Psoas muscle (tissue), 7 donors: ENCODE measurements at regions not wholly inside any gene's neighbourhood (a gene's known extent, or its start where the extent isn't known, plus 50 kb on each side); places are given as distances from the start of the nearest gene placed in this dataset.
"Not testable (repeated sequence)": the region's sequence is repeated elsewhere in the genome, so short reads cannot be mapped to it uniquely, and the experiment has no call there.

Experiments
- ATAC-seq, 4 donors: fragments of 200-7000 bp; cut with Tn5 transposase; one replicate each; pipeline ENCODE4 v1.9.1; 2020; ENCODE audit warnings: moderate library complexity in 3 of 4, mild to moderate bottlenecking in 2 of 4
- DNase-seq, 2 donors: peaks; one replicate each; pipeline ENCODE4 v3.0.0-alpha.2; 2020
- H3K27ac ChIP-seq: fragments of 200-600 bp; one replicate; pipeline ENCODE4 v1.8.0; 2022
- H3K27me3 ChIP-seq, 3 donors: fragments of 200-600 bp in 1 of 3; one replicate each; pipeline versions ENCODE4 v1.6.1 to v1.8.0; 2013 to 2022; ENCODE audit warnings: low read length in 2 of 3, mild to moderate bottlenecking in 2 of 3, moderate library complexity in 1 of 3; ENCODE audit not compliant: insufficient read depth in 3 of 3
- H3K36me3 ChIP-seq, 2 donors: fragments of 200-600 bp in 1 of 2; one replicate each; pipeline versions ENCODE4 v1.6.1 to v1.8.0; 2013 to 2022; ENCODE audit warnings: low read depth in 1 of 2, mild to moderate bottlenecking in 1 of 2, moderate library complexity in 1 of 2; ENCODE audit not compliant: insufficient read depth in 1 of 2
- H3K4me1 ChIP-seq: fragments of 200-600 bp; one replicate; pipeline ENCODE4 v1.8.0; 2022
- H3K4me3 ChIP-seq: fragments of 200-600 bp; one replicate; pipeline ENCODE4 v1.8.0; 2022; ENCODE audit warnings: mild to moderate bottlenecking
- H3K9me3 ChIP-seq: fragments of 200-600 bp; one replicate; pipeline ENCODE4 v1.8.0; 2022
- WGBS, 3 donors: extraction: QIAGEN DNeasy Blood & Tissue Kit; methylation state at CpG; one replicate each; pipeline versions ENCODE4 v1.1.6 to v1.1.7; 2013; 5-methylcytosine and 5-hydroxymethylcytosine counted together
- intact Hi-C, 2 donors: fragments of 100-400 bp; cut with DNase I; formaldehyde crosslinking; loops; one replicate each; pipeline versions ENCODE4 v1.11.0 to v1.14.2; 2022
- TF ChIP-seq, protein P1 (sequence below): fragments of 200-600 bp; IDR thresholded peaks from one replicate; pipeline ENCODE4 v1.8.0; 2022; ENCODE audit warnings: antibody characterized with exemption
- donor health status: healthy with polysubstance abuse.
- donor health status: DM: no; HTN: no; CAD: no; lungs with moderate emphysema.
- donor health status: Bipolar disorder and iron deficiency.
- donor health status: healthy.
- donor health status: DM: yes; HTN: yes; CAD: no.
- donor health status: DM: no; HTN: no; CAD: no.
- donor health status: DM: yes; HTN: yes; CAD: no.

DNA sequence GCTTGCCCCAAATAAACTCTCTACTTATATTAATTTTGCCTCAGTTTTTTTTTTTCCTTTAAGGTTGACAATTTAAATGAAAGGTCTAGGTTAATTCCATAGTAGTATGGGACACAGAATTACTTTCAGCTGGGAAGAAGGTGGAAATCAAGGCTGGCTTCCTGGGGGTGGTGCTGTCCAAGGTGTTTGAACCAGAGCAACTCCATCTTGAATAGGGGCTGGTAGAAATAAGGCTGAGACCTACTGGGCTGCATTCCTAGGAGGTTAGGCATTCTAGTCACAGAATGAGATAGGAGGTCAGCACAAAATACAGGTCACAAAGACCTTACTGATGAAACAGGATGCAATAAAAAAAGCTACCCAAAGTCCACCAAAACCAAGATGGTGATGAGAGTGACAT, 1190.8 kb upstream of the AUTS2 start:
- no peak for DNase-seq
- Histone ChIP-seq H3K27me3 (no peaks in the 10 kb centered on the region), H3K4me1 (no peaks in the 10 kb centered on the region), H3K27ac (no peak overlapping the region), H3K9me3 (no peaks in the 10 kb centered on the region), H3K36me3 (no peaks in the 10 kb centered on the region), H3K4me3 (no peak overlapping the region)
- intact Hi-C loops, result no loop called here
- ATAC-seq, result no peak
- TF ChIP-seq, protein P1, sequence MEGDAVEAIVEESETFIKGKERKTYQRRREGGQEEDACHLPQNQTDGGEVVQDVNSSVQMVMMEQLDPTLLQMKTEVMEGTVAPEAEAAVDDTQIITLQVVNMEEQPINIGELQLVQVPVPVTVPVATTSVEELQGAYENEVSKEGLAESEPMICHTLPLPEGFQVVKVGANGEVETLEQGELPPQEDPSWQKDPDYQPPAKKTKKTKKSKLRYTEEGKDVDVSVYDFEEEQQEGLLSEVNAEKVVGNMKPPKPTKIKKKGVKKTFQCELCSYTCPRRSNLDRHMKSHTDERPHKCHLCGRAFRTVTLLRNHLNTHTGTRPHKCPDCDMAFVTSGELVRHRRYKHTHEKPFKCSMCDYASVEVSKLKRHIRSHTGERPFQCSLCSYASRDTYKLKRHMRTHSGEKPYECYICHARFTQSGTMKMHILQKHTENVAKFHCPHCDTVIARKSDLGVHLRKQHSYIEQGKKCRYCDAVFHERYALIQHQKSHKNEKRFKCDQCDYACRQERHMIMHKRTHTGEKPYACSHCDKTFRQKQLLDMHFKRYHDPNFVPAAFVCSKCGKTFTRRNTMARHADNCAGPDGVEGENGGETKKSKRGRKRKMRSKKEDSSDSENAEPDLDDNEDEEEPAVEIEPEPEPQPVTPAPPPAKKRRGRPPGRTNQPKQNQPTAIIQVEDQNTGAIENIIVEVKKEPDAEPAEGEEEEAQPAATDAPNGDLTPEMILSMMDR, result no peak

DNA sequence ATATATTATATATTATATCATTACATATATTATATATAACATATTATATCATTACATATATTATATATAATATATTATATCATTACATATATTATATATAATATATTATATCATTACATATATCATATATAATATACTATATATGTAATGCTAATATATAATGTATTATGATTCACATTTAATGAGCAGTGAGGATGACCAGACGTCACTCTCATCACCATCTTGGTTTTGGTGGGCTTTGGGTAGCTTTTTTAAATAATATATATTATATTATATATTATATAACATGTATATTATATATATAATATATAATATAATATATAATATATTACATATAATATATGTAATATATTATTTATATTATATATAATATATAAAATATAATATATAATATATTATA, 1189.4 kb upstream of the AUTS2 start:
- Histone ChIP-seq H3K36me3 (no peaks in the 10 kb centered on the region), H3K4me3 (no peak overlapping the region), H3K27ac (no peak overlapping the region), H3K4me1 (no peaks in the 10 kb centered on the region), H3K9me3 (no peaks in the 10 kb centered on the region), H3K27me3 (no peaks in the 10 kb centered on the region)
- ATAC-seq, result no peak
- TF ChIP-seq, protein P1, result no peak
- 88 to 94% (median 94%) methylated on average over 1 of the region's 1 CpG for WGBS, 3 donors
- DNase-seq, result no peak
- intact Hi-C loops, result no loop called here

DNA sequence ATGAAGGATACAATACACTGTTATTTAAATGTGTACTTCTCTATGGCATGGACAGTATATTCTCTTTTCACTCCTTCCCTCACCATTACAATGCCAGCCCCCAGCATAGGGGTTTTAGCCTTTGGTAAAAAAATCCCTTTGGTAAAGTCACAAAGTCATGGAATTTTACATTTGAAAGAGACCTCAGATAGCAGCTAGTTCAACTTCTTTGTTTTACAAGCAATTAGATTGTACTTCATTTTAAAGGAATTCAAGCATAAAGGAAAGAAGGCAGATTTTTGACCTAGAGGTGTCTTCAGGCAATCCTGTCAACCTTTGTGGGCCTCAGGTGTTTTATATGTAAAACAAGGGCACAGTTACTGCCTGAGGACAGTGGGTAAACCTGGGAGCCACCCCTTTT, 1188.4 kb upstream of the AUTS2 start:
- no peak for DNase-seq
- H3K4me1 ChIP-seq, result no peaks in the 10 kb centered on the region
- intact Hi-C loops, result no loop called here
- TF ChIP-seq, protein P1, result no peak
- H3K27ac ChIP-seq, result no peak overlapping the region
- H3K27me3 ChIP-seq, result no peaks in the 10 kb centered on the region
- no peak for ATAC-seq
- no peaks in the 10 kb centered on the region for H3K36me3 ChIP-seq
- no peaks in the 10 kb centered on the region for H3K9me3 ChIP-seq
- H3K4me3 ChIP-seq, result no peak overlapping the region

DNA sequence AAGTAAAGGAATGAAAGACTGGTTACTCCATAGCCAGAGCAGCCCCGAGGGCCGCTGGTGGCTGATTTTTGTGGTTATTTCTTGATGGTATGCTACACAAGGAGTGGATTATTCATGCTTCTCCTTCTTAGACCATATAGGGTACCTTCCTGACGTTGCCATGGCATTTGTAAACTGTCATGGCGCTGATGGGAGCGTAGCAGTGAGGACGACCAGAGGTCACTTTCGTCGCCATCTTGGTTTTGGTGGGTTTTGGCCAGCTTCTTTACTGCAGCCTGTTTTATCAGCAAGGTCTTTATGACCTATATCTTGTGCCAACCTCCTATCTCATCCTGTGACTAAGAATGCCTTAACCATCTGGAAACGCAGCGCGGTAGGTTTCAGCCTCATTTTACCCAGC, 1187.6 kb upstream of the AUTS2 start:
- H3K27me3 ChIP-seq, intact Hi-C loops, H3K9me3 ChIP-seq, H3K36me3 ChIP-seq, ATAC-seq, H3K4me3 ChIP-seq, H3K27ac ChIP-seq, H3K4me1 ChIP-seq, DNase-seq: not testable (repeated sequence)
- WGBS, 3 donors, result 92 to 95% (median 93%) methylated on average over 11 of the region's 11 CpGs

DNA sequence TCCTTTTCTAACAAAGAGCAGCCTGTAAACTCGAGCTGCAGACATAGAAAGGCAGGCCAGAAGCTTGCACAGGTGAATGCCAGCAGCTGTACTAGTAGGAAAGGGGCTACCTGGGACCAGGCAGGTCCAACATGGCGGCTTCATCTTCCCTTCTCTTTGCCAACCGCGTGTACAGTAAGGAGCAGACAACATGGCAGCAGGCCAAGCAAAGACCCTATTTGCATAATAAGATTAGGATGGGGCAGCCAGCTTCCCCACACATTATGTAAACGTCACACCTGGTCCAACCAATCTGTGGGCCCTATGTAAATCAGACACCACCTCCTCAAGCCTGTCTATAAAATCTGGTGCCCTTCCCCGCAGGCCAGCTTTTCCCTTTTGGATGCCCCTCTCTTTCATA, 1186.5 kb upstream of the AUTS2 start:
- ATAC-seq, result no peak
- Histone ChIP-seq H3K36me3 (no peaks in the 10 kb centered on the region), H3K9me3 (no peaks in the 10 kb centered on the region), H3K27me3 (no peaks in the 10 kb centered on the region), H3K27ac (no peak overlapping the region), H3K4me3 (no peak overlapping the region), H3K4me1 (no peaks in the 10 kb centered on the region)
- 76 to 86% (median 80%) methylated on average over 6 of the region's 6 CpGs for WGBS, 3 donors
- DNase-seq, result no peak
- intact Hi-C loops, result no loop called here
- TF ChIP-seq, protein P1, result no peak
